ENCODE measurements at regions not wholly inside any gene's neighbourhood (a gene's known extent, or its start where the extent isn't known, plus 50 kb on each side); places are given as distances from the start of the nearest gene placed in this dataset.

DNA sequence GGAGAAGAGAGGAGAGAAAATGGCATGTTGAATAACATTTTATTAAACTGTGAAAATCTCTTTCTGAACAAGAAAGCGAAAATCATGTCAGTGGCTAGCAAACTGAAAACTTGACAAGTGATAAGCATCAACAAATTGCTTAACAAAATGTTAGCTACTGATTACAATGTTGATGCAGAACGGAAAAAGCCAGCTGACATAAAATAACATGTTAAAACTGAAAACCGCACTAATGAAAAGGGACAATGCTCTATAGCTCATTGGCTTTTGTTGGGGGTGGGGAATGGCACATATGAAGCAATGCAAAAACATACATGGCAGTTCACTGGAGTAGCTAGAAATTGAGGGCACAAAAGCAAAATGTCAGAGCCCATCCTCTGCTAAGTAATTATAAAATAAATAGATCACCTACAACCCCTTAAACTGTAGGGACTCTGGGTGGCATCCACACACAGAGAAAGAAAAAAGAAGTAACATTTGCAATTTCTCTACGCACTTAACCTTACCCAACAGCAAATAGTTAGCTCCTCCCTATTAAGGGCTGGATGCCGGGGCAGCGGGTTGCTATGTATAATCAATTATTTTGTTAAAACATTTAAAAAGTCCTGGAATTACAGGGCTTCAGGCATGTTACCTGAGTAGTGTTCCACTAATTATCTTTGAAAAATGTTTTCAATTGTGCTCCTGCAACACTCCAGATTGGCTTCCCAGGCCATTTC lies 129.2 kb upstream of the USP15 start:
- Histone ChIP-seq H3K36me3 (ENCODE audit: control insufficient read depth in 4 of 4, insufficient read depth in 3 of 4, low read depth in 1 of 4, low read length in 3 of 4) (no peaks in the 10 kb centered on the region), H3K9ac (ENCODE audit: low read depth in 1 of 2, low read length in 2 of 2) (no peak overlapping the region), H3K27ac (ENCODE audit: low read depth in 1 of 2, low read length in 2 of 2) (no peak overlapping the region), H3K9me3 (ENCODE audit: control insufficient read depth in 4 of 4, low read length in 3 of 4) (no peaks in the 10 kb centered on the region), H3K27me3 (ENCODE audit: control insufficient read depth in 4 of 4, insufficient read depth in 4 of 4, low read length in 3 of 4) (peaks cover 0 to 2% (median 0%) of the 10 kb centered on the region in 4 donors), H3K4me3 (ENCODE audit: low read depth in 1 of 3, low read length in 3 of 3) (no peak overlapping the region), H3K4me1 (ENCODE audit: control insufficient read depth in 4 of 4, insufficient read depth in 4 of 4, low read length in 3 of 4) (no peaks in the 10 kb centered on the region)
- no peak for DNase-seq (ENCODE audit: low spot score)
- TF ChIP-seq EGR1 (IDR thresholded peaks at IDR 0.05; ENCODE audit: low read depth in 2 of 2) = no peak
- TF ChIP-seq FOXA2 (IDR thresholded peaks at IDR 0.05) = no peak
- no peak for TF ChIP-seq RAD21 (IDR thresholded peaks at IDR 0.05)
- TF ChIP-seq, protein P1, sequence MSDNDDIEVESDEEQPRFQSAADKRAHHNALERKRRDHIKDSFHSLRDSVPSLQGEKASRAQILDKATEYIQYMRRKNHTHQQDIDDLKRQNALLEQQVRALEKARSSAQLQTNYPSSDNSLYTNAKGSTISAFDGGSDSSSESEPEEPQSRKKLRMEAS (IDR thresholded peaks at IDR 0.05) = no peak
- TF ChIP-seq HNF4G (IDR thresholded peaks at IDR 0.05) = no peak
- TF ChIP-seq SP1 (IDR thresholded peaks at IDR 0.05) = no peak
- TF ChIP-seq NR2F2 (IDR thresholded peaks at IDR 0.05) = no peak
- no peak for TF ChIP-seq TAF1 (conservative IDR thresholded peaks at IDR 0.05)
- no peak for TF ChIP-seq FOXA1 (IDR thresholded peaks at IDR 0.05)
- TF ChIP-seq RXRA (IDR thresholded peaks at IDR 0.05) = no peak
- TF ChIP-seq, protein P2, sequence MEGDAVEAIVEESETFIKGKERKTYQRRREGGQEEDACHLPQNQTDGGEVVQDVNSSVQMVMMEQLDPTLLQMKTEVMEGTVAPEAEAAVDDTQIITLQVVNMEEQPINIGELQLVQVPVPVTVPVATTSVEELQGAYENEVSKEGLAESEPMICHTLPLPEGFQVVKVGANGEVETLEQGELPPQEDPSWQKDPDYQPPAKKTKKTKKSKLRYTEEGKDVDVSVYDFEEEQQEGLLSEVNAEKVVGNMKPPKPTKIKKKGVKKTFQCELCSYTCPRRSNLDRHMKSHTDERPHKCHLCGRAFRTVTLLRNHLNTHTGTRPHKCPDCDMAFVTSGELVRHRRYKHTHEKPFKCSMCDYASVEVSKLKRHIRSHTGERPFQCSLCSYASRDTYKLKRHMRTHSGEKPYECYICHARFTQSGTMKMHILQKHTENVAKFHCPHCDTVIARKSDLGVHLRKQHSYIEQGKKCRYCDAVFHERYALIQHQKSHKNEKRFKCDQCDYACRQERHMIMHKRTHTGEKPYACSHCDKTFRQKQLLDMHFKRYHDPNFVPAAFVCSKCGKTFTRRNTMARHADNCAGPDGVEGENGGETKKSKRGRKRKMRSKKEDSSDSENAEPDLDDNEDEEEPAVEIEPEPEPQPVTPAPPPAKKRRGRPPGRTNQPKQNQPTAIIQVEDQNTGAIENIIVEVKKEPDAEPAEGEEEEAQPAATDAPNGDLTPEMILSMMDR (IDR thresholded peaks at IDR 0.05; ENCODE audit: low read depth, low read length, missing input control) = no peak
- 78% methylated on average over 6 of the region's 6 CpGs for WGBS

DNA sequence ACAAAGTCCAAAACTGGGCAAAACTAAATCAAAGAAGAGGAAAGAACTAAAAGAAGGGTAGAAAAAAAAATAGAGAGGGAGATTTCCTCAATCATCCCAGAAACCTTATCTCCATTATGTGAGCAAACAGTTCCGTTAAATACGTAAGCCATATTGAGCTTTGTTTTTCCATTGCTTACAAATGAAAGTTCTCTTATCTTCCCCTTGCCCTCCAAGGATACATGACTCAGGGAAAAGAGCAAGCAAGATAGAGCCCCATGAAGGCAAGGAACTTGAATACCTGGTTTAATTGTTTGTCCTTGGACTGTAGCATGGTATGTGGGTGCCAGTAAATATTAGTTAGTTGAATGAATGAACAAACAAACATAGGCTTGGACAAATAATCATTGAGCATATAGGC lies 126.8 kb upstream of the USP15 start:
- Histone ChIP-seq H3K4me1 (ENCODE audit: control insufficient read depth in 4 of 4, insufficient read depth in 4 of 4, low read length in 3 of 4) (no peaks in the 10 kb centered on the region), H3K9me3 (ENCODE audit: control insufficient read depth in 4 of 4, low read length in 3 of 4) (no peaks in the 10 kb centered on the region), H3K27me3 (ENCODE audit: control insufficient read depth in 4 of 4, insufficient read depth in 4 of 4, low read length in 3 of 4) (no peaks in the 10 kb centered on the region), H3K9ac (ENCODE audit: low read depth in 1 of 2, low read length in 2 of 2) (no peak overlapping the region), H3K27ac (ENCODE audit: low read depth in 1 of 2, low read length in 2 of 2) (no peak overlapping the region), H3K4me3 (ENCODE audit: low read depth in 1 of 3, low read length in 3 of 3) (no peak overlapping the region), H3K36me3 (ENCODE audit: control insufficient read depth in 4 of 4, insufficient read depth in 3 of 4, low read depth in 1 of 4, low read length in 3 of 4) (no peaks in the 10 kb centered on the region)
- DNase-seq (ENCODE audit: low spot score) = no peak
- 74% methylated on average over 2 of the region's 2 CpGs for WGBS
- TF ChIP-seq FOXA2 (IDR thresholded peaks at IDR 0.05) (no peak), HNF4A (conservative IDR thresholded peaks at IDR 0.05) (no peak), SP1 (IDR thresholded peaks at IDR 0.05) (no peak), JUND (IDR thresholded peaks at IDR 0.05) (no peak), NR2F2 (IDR thresholded peaks at IDR 0.05) (no peak), FOXA1 (IDR thresholded peaks at IDR 0.05) (no peak), RAD21 (IDR thresholded peaks at IDR 0.05) (no peak), YY1 (IDR thresholded peaks at IDR 0.05) (no peak), TAF1 (conservative IDR thresholded peaks at IDR 0.05) (no peak), EGR1 (IDR thresholded peaks at IDR 0.05; ENCODE audit: low read depth in 2 of 2) (no peak), RXRA (IDR thresholded peaks at IDR 0.05) (no peak), GABPA (IDR thresholded peaks at IDR 0.05 in 1 of 2, conservative IDR thresholded peaks at IDR 0.05 in 1 of 2) (no peak)
- TF ChIP-seq, protein P3, sequence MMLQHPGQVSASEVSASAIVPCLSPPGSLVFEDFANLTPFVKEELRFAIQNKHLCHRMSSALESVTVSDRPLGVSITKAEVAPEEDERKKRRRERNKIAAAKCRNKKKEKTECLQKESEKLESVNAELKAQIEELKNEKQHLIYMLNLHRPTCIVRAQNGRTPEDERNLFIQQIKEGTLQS (IDR thresholded peaks at IDR 0.05) = no peak
- TF ChIP-seq, protein P4, sequence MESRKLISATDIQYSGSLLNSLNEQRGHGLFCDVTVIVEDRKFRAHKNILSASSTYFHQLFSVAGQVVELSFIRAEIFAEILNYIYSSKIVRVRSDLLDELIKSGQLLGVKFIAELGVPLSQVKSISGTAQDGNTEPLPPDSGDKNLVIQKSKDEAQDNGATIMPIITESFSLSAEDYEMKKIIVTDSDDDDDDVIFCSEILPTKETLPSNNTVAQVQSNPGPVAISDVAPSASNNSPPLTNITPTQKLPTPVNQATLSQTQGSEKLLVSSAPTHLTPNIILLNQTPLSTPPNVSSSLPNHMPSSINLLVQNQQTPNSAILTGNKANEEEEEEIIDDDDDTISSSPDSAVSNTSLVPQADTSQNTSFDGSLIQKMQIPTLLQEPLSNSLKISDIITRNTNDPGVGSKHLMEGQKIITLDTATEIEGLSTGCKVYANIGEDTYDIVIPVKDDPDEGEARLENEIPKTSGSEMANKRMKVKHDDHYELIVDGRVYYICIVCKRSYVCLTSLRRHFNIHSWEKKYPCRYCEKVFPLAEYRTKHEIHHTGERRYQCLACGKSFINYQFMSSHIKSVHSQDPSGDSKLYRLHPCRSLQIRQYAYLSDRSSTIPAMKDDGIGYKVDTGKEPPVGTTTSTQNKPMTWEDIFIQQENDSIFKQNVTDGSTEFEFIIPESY (IDR thresholded peaks at IDR 0.05) = no peak
- TF ChIP-seq, protein P2 (IDR thresholded peaks at IDR 0.05; ENCODE audit: low read depth, low read length, missing input control) = no peak
- TF ChIP-seq, protein P1 (IDR thresholded peaks at IDR 0.05) = no peak
- TF ChIP-seq, protein P5, sequence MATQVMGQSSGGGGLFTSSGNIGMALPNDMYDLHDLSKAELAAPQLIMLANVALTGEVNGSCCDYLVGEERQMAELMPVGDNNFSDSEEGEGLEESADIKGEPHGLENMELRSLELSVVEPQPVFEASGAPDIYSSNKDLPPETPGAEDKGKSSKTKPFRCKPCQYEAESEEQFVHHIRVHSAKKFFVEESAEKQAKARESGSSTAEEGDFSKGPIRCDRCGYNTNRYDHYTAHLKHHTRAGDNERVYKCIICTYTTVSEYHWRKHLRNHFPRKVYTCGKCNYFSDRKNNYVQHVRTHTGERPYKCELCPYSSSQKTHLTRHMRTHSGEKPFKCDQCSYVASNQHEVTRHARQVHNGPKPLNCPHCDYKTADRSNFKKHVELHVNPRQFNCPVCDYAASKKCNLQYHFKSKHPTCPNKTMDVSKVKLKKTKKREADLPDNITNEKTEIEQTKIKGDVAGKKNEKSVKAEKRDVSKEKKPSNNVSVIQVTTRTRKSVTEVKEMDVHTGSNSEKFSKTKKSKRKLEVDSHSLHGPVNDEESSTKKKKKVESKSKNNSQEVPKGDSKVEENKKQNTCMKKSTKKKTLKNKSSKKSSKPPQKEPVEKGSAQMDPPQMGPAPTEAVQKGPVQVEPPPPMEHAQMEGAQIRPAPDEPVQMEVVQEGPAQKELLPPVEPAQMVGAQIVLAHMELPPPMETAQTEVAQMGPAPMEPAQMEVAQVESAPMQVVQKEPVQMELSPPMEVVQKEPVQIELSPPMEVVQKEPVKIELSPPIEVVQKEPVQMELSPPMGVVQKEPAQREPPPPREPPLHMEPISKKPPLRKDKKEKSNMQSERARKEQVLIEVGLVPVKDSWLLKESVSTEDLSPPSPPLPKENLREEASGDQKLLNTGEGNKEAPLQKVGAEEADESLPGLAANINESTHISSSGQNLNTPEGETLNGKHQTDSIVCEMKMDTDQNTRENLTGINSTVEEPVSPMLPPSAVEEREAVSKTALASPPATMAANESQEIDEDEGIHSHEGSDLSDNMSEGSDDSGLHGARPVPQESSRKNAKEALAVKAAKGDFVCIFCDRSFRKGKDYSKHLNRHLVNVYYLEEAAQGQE (IDR thresholded peaks at IDR 0.05) = no peak
